Esophagus squamous epithelium (tissue), 5 donors: ENCODE measurements at regions not wholly inside any gene's neighbourhood (a gene's known extent, or its start where the extent isn't known, plus 50 kb on each side); places are given as distances from the start of the nearest gene placed in this dataset.

Experiments
- DNase-seq: peaks from one replicate; lab custom pipeline; 2025; lab: John Stamatoyannopoulos, UW
- H3K27ac ChIP-seq, 4 donors: fragments of 200-600 bp; sonication (generic); one replicate each; pipeline ENCODE4 v1.5.1; 2016 to 2019; ENCODE audit warnings: mild to moderate bottlenecking in 1 of 4
- H3K27me3 ChIP-seq, 4 donors: fragments of 200-600 bp; sonication (generic); 1 replicate in 3 of 4; 2 replicates in 1 of 4; pipeline versions ENCODE4 v1.5.1 to v1.6.0; 2017 to 2021; ENCODE audit warnings: antibody characterized with exemption in 1 of 4
- H3K36me3 ChIP-seq, 3 donors: fragments of 200-600 bp; sonication (generic); one replicate each; pipeline ENCODE4 v1.5.1; 2016 to 2019
- H3K4me1 ChIP-seq, 3 donors: fragments of 200-600 bp; sonication (generic); one replicate each; pipeline ENCODE4 v1.5.1; 2017 to 2019
- H3K4me3 ChIP-seq, 4 donors: fragments of 200-600 bp; sonication (generic); 1 replicate in 3 of 4; 2 replicates in 1 of 4; pipeline ENCODE4 v1.5.1; 2016 to 2019; ENCODE audit warnings: mild to moderate bottlenecking in 2 of 4, moderate library complexity in 1 of 4
- H3K9me3 ChIP-seq, 3 donors: fragments of 200-600 bp; sonication (generic); one replicate each; pipeline ENCODE4 v1.5.1; 2016 to 2019
- POLR2A ChIP-seq, 4 donors: fragments of 450-650 bp; IDR thresholded peaks; one replicate each; pipeline ENCODE4 v1.6.1; 2017; ENCODE audit warnings: antibody characterized with exemption in 4 of 4, mild to moderate bottlenecking in 4 of 4, moderate library complexity in 3 of 4
- WGBS, 2 donors: methylation state at CpG; one replicate each; pipeline ENCODE4 v1.1.5; 2018; 5-methylcytosine and 5-hydroxymethylcytosine counted together
- intact Hi-C: fragments of 100-400 bp; cut with DNase I; formaldehyde crosslinking; loops from one replicate; pipeline ENCODE4 v1.15.0; 2022
- TF ChIP-seq, protein P1 (sequence below), 6 experiments: fragments of 450-650 bp in 4 of 6; fragments of 200-600 bp in 2 of 6; sonication (generic) in 2 of 6; IDR thresholded peaks; one replicate each; pipeline ENCODE4 v1.5.1; 2016 to 2019; ENCODE audit warnings: antibody characterized with exemption in 6 of 6, mild to moderate bottlenecking in 4 of 6, moderate library complexity in 4 of 6
- donor health status: DM: yes; HTN: yes; CAD: no.

DNA sequence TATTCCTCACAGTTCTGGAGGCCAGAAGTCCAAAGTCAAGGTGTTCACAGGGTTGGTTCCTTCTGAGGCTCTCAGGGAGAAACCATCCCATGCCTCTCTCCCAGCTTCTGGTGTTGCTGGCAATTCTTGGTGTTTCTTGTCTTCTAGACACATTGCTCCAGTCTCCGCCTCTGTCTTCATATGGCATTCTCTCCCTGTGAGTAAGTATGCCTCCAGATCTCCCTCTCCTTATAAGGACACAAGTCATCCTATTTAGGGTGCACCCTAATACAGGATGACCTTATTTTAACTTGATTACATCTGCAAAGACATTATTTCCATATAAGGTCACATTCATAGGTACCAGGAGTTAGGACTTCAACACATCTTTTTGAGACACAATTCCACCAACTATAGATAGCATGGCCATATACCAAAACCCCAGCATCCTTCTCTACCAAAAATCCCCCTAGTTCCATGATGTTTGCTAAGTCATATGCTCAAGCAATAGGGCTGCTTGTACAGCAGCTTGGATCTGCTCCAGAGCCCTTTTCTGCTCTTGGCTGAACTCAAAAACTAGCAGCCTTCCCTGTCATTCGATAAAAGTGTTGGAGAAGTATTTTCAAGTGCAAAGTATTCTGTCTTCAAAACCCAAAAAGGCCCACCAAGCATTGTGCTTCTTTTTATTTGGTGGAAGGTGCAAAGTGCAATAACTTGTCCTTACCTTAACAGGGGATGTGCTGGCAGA, 79.2 kb upstream of the CMKLR1 start:
- DNase-seq, result no peak
- no peaks in the 10 kb centered on the region for H3K4me1 ChIP-seq
- no peaks in the 10 kb centered on the region for H3K36me3 ChIP-seq
- 67 to 80% methylated on average over 2 of the region's 2 CpGs for WGBS, 2 donors
- no peak overlapping the region for H3K27ac ChIP-seq
- H3K9me3 ChIP-seq, result no peaks in the 10 kb centered on the region
- no peak overlapping the region for H3K4me3 ChIP-seq
- H3K27me3 ChIP-seq, result no peaks in the 10 kb centered on the region
- intact Hi-C loops, result no loop called here
- TF ChIP-seq, protein P1, sequence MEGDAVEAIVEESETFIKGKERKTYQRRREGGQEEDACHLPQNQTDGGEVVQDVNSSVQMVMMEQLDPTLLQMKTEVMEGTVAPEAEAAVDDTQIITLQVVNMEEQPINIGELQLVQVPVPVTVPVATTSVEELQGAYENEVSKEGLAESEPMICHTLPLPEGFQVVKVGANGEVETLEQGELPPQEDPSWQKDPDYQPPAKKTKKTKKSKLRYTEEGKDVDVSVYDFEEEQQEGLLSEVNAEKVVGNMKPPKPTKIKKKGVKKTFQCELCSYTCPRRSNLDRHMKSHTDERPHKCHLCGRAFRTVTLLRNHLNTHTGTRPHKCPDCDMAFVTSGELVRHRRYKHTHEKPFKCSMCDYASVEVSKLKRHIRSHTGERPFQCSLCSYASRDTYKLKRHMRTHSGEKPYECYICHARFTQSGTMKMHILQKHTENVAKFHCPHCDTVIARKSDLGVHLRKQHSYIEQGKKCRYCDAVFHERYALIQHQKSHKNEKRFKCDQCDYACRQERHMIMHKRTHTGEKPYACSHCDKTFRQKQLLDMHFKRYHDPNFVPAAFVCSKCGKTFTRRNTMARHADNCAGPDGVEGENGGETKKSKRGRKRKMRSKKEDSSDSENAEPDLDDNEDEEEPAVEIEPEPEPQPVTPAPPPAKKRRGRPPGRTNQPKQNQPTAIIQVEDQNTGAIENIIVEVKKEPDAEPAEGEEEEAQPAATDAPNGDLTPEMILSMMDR (IDR thresholded peaks at IDR 0.05), result no peak
- TF ChIP-seq POLR2A (IDR thresholded peaks at IDR 0.05), result no peak

DNA sequence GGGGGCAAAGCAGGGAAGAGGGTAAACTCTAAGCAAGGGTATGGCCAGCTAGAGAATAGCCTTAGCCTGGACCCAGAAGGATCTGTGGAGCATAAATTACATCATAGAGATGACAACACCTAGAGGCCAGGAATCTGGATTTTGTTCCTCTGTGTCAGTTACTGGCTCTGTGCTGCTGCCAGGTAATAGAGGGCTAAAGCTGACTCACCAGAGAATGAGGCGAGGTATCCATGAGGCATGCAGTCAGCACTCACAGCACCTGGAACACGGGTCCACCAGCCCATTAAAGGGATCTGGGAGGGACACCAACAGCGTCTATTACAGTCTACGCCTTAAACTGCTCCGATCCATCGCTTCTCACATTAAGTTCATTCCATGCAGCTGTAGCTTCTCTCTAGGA, 74.9 kb upstream of the CMKLR1 start:
- no peak for TF ChIP-seq POLR2A (IDR thresholded peaks at IDR 0.05)
- TF ChIP-seq, protein P1 (IDR thresholded peaks at IDR 0.05), result no peak
- no peaks in the 10 kb centered on the region for H3K36me3 ChIP-seq
- no peak overlapping the region for H3K27ac ChIP-seq
- WGBS, 2 donors, result 50 to 70% methylated on average over 6 of the region's 6 CpGs
- no peak overlapping the region for H3K4me3 ChIP-seq
- H3K27me3 ChIP-seq, result peaks cover 0 to 6% (median 0%) of the 10 kb centered on the region in 4 donors
- intact Hi-C loops, result no loop called here
- no peaks in the 10 kb centered on the region for H3K9me3 ChIP-seq
- DNase-seq, result no peak
- H3K4me1 ChIP-seq, result no peaks in the 10 kb centered on the region

DNA sequence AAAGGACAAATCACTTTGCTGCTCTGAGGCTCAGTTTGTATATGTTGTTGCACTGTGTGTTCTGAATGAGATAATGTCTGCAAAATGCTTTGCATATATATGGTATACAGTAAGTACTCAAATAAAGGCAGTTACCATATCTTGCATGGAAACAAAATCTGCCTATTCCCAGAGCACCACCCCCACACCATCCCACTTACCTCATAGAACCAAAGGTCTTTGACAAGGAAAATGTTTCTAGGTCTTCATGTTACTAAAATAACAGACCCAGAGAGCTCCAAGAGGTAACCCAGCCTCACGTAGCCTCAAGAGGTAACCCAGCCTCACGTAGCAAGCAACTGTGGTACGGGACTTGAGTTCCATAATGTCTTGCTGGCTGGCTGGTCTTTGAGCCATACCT, 71.6 kb upstream of the CMKLR1 start:
- Histone ChIP-seq H3K36me3 (no peaks in the 10 kb centered on the region), H3K4me1 (no peaks in the 10 kb centered on the region), H3K4me3 (no peak overlapping the region), H3K9me3 (no peaks in the 10 kb centered on the region), H3K27ac (no peak overlapping the region), H3K27me3 (peaks cover 0 to 7% (median 0%) of the 10 kb centered on the region in 4 donors)
- DNase-seq, result no peak
- 49 to 71% methylated on average over 2 to 3 of the region's 3 CpGs for WGBS, 2 donors
- intact Hi-C loops, result no loop called here
- TF ChIP-seq POLR2A (IDR thresholded peaks at IDR 0.05), result no peak
- TF ChIP-seq, protein P1 (IDR thresholded peaks at IDR 0.05), result no peak

DNA sequence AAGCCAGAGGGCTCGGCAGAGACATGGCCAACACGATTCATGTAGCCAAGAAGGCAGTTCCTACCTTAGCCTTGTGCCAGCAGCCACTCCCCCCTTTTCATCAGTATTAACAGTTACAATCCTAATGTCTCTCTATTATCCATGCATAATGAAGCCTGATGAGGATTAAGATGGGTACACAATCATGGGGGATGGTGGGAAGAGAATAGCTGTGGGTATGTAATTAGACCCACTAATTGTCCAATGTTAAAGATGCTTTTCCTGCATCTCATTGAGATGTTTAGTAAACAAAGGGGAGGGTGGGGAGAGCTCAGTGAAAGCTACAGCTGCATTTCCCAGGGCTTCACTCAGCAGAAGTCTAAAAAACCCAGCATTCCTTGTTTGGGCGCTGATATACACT, 70.4 kb upstream of the CMKLR1 start:
- Histone ChIP-seq H3K27ac (no peak overlapping the region), H3K27me3 (peaks cover 0 to 7% (median 0%) of the 10 kb centered on the region in 4 donors), H3K36me3 (no peaks in the 10 kb centered on the region), H3K4me3 (no peak overlapping the region), H3K9me3 (peaks cover 0 to 4% (median 0%) of the 10 kb centered on the region in 3 donors), H3K4me1 (no peaks in the 10 kb centered on the region)
- intact Hi-C loops, result no loop called here
- 51 to 61% methylated on average over 3 of the region's 3 CpGs for WGBS, 2 donors
- no peak for DNase-seq
- TF ChIP-seq, protein P1 (IDR thresholded peaks at IDR 0.05), result no peak

DNA sequence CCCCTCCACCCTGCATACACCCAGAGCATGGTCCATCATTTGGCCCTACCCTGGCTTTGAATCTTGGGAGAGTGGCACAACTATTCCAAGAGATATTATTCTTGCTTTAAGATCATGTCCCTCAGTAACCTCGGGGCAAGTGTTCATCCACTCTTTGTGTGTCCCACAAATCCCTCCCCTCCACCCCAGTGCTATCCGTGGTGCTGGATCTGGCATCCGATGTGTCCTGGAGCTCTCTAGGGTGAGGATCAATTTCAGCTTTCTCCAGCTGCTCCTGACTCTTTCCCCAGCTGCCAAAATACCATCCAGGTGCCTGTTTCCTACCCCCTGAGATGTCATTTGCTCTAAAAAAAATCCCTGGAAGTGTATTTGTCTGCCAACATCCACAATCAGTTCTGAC, 64.8 kb upstream of the CMKLR1 start:
- no peak for DNase-seq
- H3K9me3 ChIP-seq, result peaks cover 0 to 4% (median 0%) of the 10 kb centered on the region in 3 donors
- WGBS, 2 donors, result 20 to 35% methylated on average over 3 of the region's 3 CpGs
- TF ChIP-seq, protein P1 (IDR thresholded peaks at IDR 0.05), result no peak
- TF ChIP-seq POLR2A (IDR thresholded peaks at IDR 0.05), result no peak
- no peak overlapping the region for H3K27ac ChIP-seq
- H3K4me1 ChIP-seq, result peaks cover 0 to 11% (median 0%) of the 10 kb centered on the region in 3 donors
- H3K36me3 ChIP-seq, result no peaks in the 10 kb centered on the region
- intact Hi-C loops, result no loop called here
- H3K27me3 ChIP-seq, result peaks cover 0 to under 1% (median 0%) of the 10 kb centered on the region in 4 donors
- no peak overlapping the region for H3K4me3 ChIP-seq
